Breast epithelium (tissue), 4 donors: ENCODE measurements at regions not wholly inside any gene's neighbourhood (a gene's known extent, or its start where the extent isn't known, plus 50 kb on each side); places are given as distances from the start of the nearest gene placed in this dataset.

Experiments
- DNase-seq, 2 donors: peaks; one replicate each; pipeline ENCODE4 v3.0.0-alpha.2; 2019; ENCODE audit warnings: low spot score in 2 of 2
- H3K27ac ChIP-seq, 2 donors: fragments of 200-600 bp; sonication (generic) in 1 of 2; one replicate each; pipeline ENCODE4 v1.5.1; 2016 to 2019; ENCODE audit warnings: mild to moderate bottlenecking in 1 of 2
- H3K27me3 ChIP-seq, 2 donors: fragments of 200-600 bp; sonication (generic) in 1 of 2; one replicate each; pipeline versions ENCODE4 v1.5.1 to v1.6.0; 2017 to 2019; ENCODE audit warnings: control low read depth in 1 of 2, mild to moderate bottlenecking in 1 of 2
- H3K36me3 ChIP-seq: fragments of 200-600 bp; one replicate; pipeline ENCODE4 v1.5.1; 2019
- H3K4me1 ChIP-seq, 2 donors: fragments of 200-600 bp; sonication (generic); one replicate each; pipeline ENCODE4 v1.5.1; 2016 to 2019; ENCODE audit warnings: control low read depth in 1 of 2
- H3K4me3 ChIP-seq, 3 donors: fragments of 200-600 bp; sonication (generic); 1 replicate in 2 of 3; 2 replicates in 1 of 3; pipeline ENCODE4 v1.5.1; 2016 to 2019; ENCODE audit warnings: mild to moderate bottlenecking in 3 of 3, moderate library complexity in 2 of 3
- H3K9me3 ChIP-seq, 2 donors: fragments of 200-600 bp; sonication (generic) in 1 of 2; one replicate each; pipeline ENCODE4 v1.5.1; 2016 to 2019; ENCODE audit warnings: control low read depth in 1 of 2
- POLR2A ChIP-seq: fragments of 450-650 bp; IDR thresholded peaks from one replicate; pipeline ENCODE4 v1.6.1; 2016; ENCODE audit warnings: antibody characterized with exemption, mild to moderate bottlenecking, moderate library complexity
- POLR2AphosphoS5 ChIP-seq, 3 donors: sonication (generic); formaldehyde crosslinking; IDR thresholded peaks; one replicate each; pipeline ENCODE4 v1.6.1; 2017; ENCODE audit warnings: antibody characterized with exemption in 3 of 3
- intact Hi-C: fragments of 100-400 bp; cut with DNase I; formaldehyde crosslinking; loops from one replicate; pipeline ENCODE4 v1.15.1; 2023; ENCODE audit warnings: low total_unique reads
- TF ChIP-seq, protein P1 (sequence below), 3 donors: fragments of 450-650 bp; IDR thresholded peaks; one replicate each; pipeline ENCODE4 v1.5.1; 2016 to 2017; ENCODE audit warnings: antibody characterized with exemption in 3 of 3, mild to moderate bottlenecking in 3 of 3, moderate library complexity in 3 of 3

DNA sequence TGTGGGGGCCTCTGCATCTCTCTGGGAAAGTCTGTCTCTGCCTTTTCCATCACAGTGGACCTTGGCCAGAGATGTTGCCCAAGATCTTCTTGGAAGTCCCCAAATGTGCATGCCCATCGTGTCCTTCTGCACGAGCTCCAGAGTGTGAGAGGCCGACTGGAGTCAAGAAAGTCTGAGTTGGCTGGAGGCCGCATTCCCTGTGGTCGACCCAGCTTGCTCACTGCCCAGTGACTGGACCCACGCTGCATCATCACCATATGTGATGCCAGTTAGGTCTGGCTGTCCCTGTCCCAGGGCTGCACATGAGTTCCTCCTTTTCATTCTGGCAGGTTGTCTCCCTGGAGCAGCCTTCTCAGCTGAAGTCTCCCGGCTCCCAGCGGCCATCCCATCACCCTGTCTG lies 93.8 kb downstream of the ARL4C start:
- intact Hi-C loops = no loop called here
- Histone ChIP-seq H3K4me1 (no peaks in the 10 kb centered on the region), H3K27ac (no peak overlapping the region), H3K9me3 (no peaks in the 10 kb centered on the region), H3K36me3 (no peaks in the 10 kb centered on the region), H3K27me3 (no peaks in the 10 kb centered on the region), H3K4me3 (no peak overlapping the region)
- DNase-seq = no peak
- TF ChIP-seq, protein P1, sequence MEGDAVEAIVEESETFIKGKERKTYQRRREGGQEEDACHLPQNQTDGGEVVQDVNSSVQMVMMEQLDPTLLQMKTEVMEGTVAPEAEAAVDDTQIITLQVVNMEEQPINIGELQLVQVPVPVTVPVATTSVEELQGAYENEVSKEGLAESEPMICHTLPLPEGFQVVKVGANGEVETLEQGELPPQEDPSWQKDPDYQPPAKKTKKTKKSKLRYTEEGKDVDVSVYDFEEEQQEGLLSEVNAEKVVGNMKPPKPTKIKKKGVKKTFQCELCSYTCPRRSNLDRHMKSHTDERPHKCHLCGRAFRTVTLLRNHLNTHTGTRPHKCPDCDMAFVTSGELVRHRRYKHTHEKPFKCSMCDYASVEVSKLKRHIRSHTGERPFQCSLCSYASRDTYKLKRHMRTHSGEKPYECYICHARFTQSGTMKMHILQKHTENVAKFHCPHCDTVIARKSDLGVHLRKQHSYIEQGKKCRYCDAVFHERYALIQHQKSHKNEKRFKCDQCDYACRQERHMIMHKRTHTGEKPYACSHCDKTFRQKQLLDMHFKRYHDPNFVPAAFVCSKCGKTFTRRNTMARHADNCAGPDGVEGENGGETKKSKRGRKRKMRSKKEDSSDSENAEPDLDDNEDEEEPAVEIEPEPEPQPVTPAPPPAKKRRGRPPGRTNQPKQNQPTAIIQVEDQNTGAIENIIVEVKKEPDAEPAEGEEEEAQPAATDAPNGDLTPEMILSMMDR (IDR thresholded peaks at IDR 0.05) = no peak
- no peak for TF ChIP-seq POLR2A

DNA sequence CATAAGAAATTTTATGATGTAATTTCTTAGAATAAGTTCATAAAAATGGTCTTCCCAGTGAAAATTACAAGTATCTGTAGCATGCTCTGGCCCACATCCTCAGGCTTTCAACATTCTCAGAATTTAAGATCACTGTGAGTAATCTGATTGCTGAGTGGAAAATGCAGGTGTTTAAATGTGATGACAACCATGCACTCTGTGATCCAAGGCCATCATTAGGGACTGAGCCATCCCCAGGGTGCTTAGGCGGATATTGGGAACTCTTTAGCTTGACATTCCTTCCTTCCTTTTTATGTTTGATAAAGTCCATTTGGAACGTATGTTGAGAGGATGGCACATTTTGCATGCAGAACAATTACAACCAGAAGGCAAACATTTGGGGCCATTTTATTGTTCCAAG lies 95.5 kb downstream of the ARL4C start:
- Histone ChIP-seq H3K4me1 (no peaks in the 10 kb centered on the region), H3K4me3 (no peak overlapping the region), H3K27me3 (no peaks in the 10 kb centered on the region), H3K9me3 (no peaks in the 10 kb centered on the region), H3K27ac (no peak overlapping the region), H3K36me3 (no peaks in the 10 kb centered on the region)
- no peak for DNase-seq
- intact Hi-C loops = no loop called here
- TF ChIP-seq, protein P1 (IDR thresholded peaks at IDR 0.05) = no peak

DNA sequence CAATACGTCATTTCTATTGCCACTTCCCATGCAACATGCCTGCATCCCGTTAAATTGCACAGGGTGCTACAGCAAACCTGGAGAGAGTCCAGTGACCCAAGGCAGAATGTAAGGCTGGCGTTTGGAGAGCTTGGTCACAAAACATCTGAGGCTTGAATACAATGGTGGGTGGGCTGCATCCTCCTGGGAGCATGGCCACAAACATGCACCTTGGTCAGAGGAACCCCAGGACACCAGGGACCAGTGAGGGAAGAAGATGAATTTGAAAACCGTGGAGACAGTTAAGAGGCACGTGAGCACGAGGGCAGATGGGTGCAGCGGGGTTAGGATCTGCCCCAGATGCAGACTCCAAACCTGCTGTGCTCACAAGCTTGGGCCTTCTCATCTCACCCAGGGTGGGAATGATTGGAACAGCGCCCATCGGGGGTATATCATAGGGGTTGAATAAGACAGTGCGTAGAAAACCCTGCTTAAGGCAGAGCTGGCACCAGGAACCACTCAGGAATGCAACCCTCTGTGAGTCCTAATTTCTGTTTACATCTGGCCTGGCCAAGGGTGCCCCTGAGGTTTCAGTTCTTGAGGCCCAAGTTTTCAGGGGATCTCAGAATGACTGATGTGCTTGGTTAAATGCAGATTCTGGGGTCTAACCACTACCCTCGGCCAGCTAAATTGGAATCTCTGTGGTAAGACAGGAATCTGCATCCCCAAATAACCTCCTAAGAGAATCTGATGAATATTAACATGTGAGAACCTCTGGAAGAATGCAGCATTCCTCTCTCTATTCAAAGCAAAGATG lies 97.2 kb downstream of the ARL4C start:
- Histone ChIP-seq H3K27me3 (no peaks in the 10 kb centered on the region), H3K36me3 (no peaks in the 10 kb centered on the region), H3K4me3 (no peak overlapping the region), H3K9me3 (no peaks in the 10 kb centered on the region), H3K27ac (no peak overlapping the region), H3K4me1 (no peaks in the 10 kb centered on the region)
- intact Hi-C loops = no loop called here
- TF ChIP-seq, protein P1 (IDR thresholded peaks at IDR 0.05) = no peak
- no peak for TF ChIP-seq POLR2A
- no peak for TF ChIP-seq POLR2AphosphoS5 (IDR thresholded peaks at IDR 0.05)
- no peak for DNase-seq

- Histone ChIP-seq H3K27me3 (no peaks in the 10 kb centered on the region), H3K36me3 (no peaks in the 10 kb centered on the region), H3K9me3 (no peaks in the 10 kb centered on the region), H3K4me3 (no peak overlapping the region), H3K4me1 (no peaks in the 10 kb centered on the region), H3K27ac (no peak overlapping the region)
- intact Hi-C loops = no loop called here
- TF ChIP-seq POLR2AphosphoS5 (IDR thresholded peaks at IDR 0.05) (no peak), POLR2A (no peak)
- TF ChIP-seq, protein P1 (IDR thresholded peaks at IDR 0.05) = no peak
- DNase-seq = no peak
These were observed 98.3 kb downstream of the ARL4C start for GRCh38 chr2:234398531-234398930.

GRCh38 chr2:234395891-234396420 lies 100.9 kb downstream of the ARL4C start:
- no peaks in the 10 kb centered on the region for H3K9me3 ChIP-seq
- DNase-seq = no peak
- no peak overlapping the region for H3K4me3 ChIP-seq
- TF ChIP-seq, protein P1 (IDR thresholded peaks at IDR 0.05) = no peak
- no peak for TF ChIP-seq POLR2A
- TF ChIP-seq POLR2AphosphoS5 (IDR thresholded peaks at IDR 0.05) = no peak
- H3K27ac ChIP-seq = no peak overlapping the region
- no peaks in the 10 kb centered on the region for H3K4me1 ChIP-seq
- no peaks in the 10 kb centered on the region for H3K27me3 ChIP-seq
- intact Hi-C loops = no loop called here
- no peaks in the 10 kb centered on the region for H3K36me3 ChIP-seq
